ENCODE measurements at regions not wholly inside any gene's neighbourhood (a gene's known extent, or its start where the extent isn't known, plus 50 kb on each side); places are given as distances from the start of the nearest gene placed in this dataset.

GRCh38 chr5:106699796-106700195 is 970.9 kb downstream of the EFNA5 start:
- TF ChIP-seq EGR1 (IDR thresholded peaks at IDR 0.05; ENCODE audit: low read depth in 2 of 2) (no peak), CTCF (IDR thresholded peaks at IDR 0.05; ENCODE audit: low read depth, low read length, missing input control) (no peak), SP1 (IDR thresholded peaks at IDR 0.05) (no peak), YY1 (IDR thresholded peaks at IDR 0.05) (no peak), JUND (IDR thresholded peaks at IDR 0.05) (no peak)

Measured in liver (tissue), 3 donors.